ENCODE measurements at regions not wholly inside any gene's neighbourhood (a gene's known extent, or its start where the extent isn't known, plus 50 kb on each side); places are given as distances from the start of the nearest gene placed in this dataset.

GRCh38 chr2:67892339-67892846 is 170.4 kb downstream of the C1D start:
- TF ChIP-seq CTCF (optimal IDR thresholded peaks at IDR 0.05 in 1 of 3, IDR thresholded peaks at IDR 0.05 in 1 of 3, conservative IDR thresholded peaks at IDR 0.05 in 1 of 3; ENCODE audit: extremely low read depth in 1 of 3, insufficient read depth in 2 of 3, low read length in 3 of 3) (no peak), EZH2 (IDR thresholded peaks at IDR 0.05; ENCODE audit: low read length) (no peak)
